SU-DHL-6 (cell line): ENCODE measurements at regions not wholly inside any gene's neighbourhood (a gene's known extent, or its start where the extent isn't known, plus 50 kb on each side); places are given as distances from the start of the nearest gene placed in this dataset.

Experiments
- H2AFZ ChIP-seq: fragments of 200-600 bp; sonication (generic); 2 replicates; pipeline ENCODE4 v1.6.1; 2014; ENCODE audit warnings: low read depth, mild to moderate bottlenecking, moderate library complexity, mixed read lengths, antibody characterized with exemption, low read length; ENCODE audit not compliant: severe bottlenecking
- H3F3A ChIP-seq: fragments of 200-600 bp; shearing (Covaris generic); 2 replicates; pipeline ENCODE4 v1.6.0; 2016; ENCODE audit warnings: antibody characterized with exemption, mild to moderate bottlenecking; ENCODE audit not compliant: insufficient read depth
- H3K27ac ChIP-seq: fragments of 200-600 bp; sonication (generic); 2 replicates; pipeline ENCODE4 v1.5.1; 2016; ENCODE audit warnings: low read depth, mild to moderate bottlenecking, low read length, moderate library complexity, mixed read lengths
- H3K27me3 ChIP-seq: fragments of 200-600 bp; sonication (generic), shearing (Covaris generic); 2 replicates; pipeline ENCODE4 v1.6.0; 2014; ENCODE audit warnings: mild to moderate bottlenecking, low read length
- H3K36me3 ChIP-seq: fragments of 200-600 bp; sonication (generic); 2 replicates; pipeline ENCODE4 v1.6.1; 2014; ENCODE audit warnings: mild to moderate bottlenecking, low read length, mixed read lengths
- H3K4me2 ChIP-seq: fragments of 300-600, 200-600 bp; shearing (Covaris generic), sonication (generic); 2 replicates; pipeline ENCODE4 v1.6.0; 2014; ENCODE audit warnings: low read length, low read depth, mild to moderate bottlenecking; ENCODE audit not compliant: poor library complexity, severe bottlenecking
- H3K4me3 ChIP-seq: fragments of 200-600 bp; sonication (generic); 2 replicates; pipeline ENCODE4 v1.5.1; 2014; ENCODE audit warnings: antibody characterized with exemption, low read length, mild to moderate bottlenecking, mixed read lengths; ENCODE audit not compliant: insufficient read depth, poor library complexity, severe bottlenecking
- H3K79me2 ChIP-seq: fragments of 200-600 bp; sonication (generic); 2 replicates; pipeline ENCODE4 v1.6.1; 2014; ENCODE audit warnings: mild to moderate bottlenecking, low read length, moderate library complexity; ENCODE audit not compliant: insufficient read depth
- H3K9ac ChIP-seq: fragments of 200-600 bp; sonication (generic); 2 replicates; pipeline ENCODE4 v1.7.0; 2014; ENCODE audit warnings: mild to moderate bottlenecking, low read length
- H3K9me2 ChIP-seq: fragments of 200-600 bp; sonication (generic); replicated peaks from 2 replicates; pipeline ENCODE4 v1.6.1; 2014; ENCODE audit warnings: low read length; ENCODE audit not compliant: insufficient read depth
- H3K9me3 ChIP-seq: fragments of 200-600 bp; sonication (generic); 2 replicates; pipeline ENCODE4 v1.6.1; 2014; ENCODE audit warnings: low read length, mixed read lengths; ENCODE audit not compliant: insufficient read depth
- H4K20me1 ChIP-seq: fragments of 200-600 bp; sonication (generic); 2 replicates; pipeline ENCODE4 v1.6.1; 2014; ENCODE audit warnings: low read depth, mild to moderate bottlenecking, antibody characterized with exemption, low read length, moderate library complexity, mixed read lengths
- EZH2phosphoT487 ChIP-seq: fragments of 200-600 bp; sonication (generic), shearing (Covaris generic); conservative IDR thresholded peaks from 2 replicates; pipeline ENCODE4 v1.6.1; 2018; ENCODE audit warnings: mild to moderate bottlenecking, antibody characterized with exemption, low read length, moderate library complexity, mixed read lengths
- TF ChIP-seq, protein P1 (sequence below): fragments of 200-600 bp; sonication (generic); IDR thresholded peaks from one replicate; pipeline ENCODE4 v1.5.1; 2017; ENCODE audit warnings: antibody characterized with exemption, mild to moderate bottlenecking, low read length, moderate library complexity; ENCODE audit not compliant: insufficient read depth, poor library complexity, severe bottlenecking

DNA sequence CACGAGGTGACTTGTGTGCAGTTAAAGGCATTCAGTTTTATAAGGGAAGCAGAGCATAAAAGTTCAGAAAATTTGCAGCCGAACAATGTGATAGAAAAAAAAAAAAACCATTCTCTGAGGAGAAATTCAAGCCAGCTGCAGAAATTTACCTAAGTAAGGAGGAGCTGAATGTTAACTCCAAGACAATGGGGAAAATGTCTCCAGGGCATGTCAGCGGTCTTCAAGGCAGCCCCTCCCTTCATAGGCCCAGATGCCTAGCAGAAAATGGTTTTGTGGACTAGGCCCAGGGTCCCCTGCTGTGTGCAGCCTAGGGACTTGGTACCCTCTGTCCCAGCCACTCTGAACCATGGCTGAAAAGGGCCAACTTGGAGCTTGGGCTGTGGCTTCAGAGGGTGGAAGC is 1764.0 kb downstream of the C4orf33 start:
- Histone ChIP-seq H3K79me2 (no peaks in the 10 kb centered on the region), H3K9ac (no peak overlapping the region), H3K27ac (no peak overlapping the region), H3K9me3 (no peaks in the 10 kb centered on the region), H3K27me3 (no peaks in the 10 kb centered on the region), H3F3A (no peaks in the 10 kb centered on the region), H3K9me2 (no peaks in the 10 kb centered on the region), H3K36me3 (no peaks in the 10 kb centered on the region), H3K4me3 (no peak overlapping the region), H3K4me2 (no peak overlapping the region), H4K20me1 (no peaks in the 10 kb centered on the region), H2AFZ (no peak overlapping the region)
- no peak for TF ChIP-seq EZH2phosphoT487
- TF ChIP-seq, protein P1, sequence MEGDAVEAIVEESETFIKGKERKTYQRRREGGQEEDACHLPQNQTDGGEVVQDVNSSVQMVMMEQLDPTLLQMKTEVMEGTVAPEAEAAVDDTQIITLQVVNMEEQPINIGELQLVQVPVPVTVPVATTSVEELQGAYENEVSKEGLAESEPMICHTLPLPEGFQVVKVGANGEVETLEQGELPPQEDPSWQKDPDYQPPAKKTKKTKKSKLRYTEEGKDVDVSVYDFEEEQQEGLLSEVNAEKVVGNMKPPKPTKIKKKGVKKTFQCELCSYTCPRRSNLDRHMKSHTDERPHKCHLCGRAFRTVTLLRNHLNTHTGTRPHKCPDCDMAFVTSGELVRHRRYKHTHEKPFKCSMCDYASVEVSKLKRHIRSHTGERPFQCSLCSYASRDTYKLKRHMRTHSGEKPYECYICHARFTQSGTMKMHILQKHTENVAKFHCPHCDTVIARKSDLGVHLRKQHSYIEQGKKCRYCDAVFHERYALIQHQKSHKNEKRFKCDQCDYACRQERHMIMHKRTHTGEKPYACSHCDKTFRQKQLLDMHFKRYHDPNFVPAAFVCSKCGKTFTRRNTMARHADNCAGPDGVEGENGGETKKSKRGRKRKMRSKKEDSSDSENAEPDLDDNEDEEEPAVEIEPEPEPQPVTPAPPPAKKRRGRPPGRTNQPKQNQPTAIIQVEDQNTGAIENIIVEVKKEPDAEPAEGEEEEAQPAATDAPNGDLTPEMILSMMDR = no peak

DNA sequence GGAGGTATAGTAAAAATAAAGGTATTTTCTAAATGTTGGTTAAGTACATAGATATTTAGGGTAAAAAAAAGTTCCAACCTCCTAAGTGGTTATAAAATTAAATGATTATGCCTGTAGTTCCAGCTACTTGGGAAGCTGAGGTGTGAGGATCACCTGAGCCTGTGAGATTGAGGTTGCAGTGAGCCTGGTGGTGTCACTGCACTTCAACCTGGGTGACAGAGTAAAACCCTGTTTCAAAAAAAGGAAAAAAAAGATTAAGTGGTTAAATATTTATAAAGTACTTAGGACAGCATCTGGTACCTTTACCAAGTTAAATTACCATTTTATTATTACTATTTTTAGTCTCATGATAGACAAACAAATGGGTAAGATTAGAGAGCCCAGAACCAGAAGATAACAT is 1801.0 kb downstream of the C4orf33 start:
- Histone ChIP-seq H3K9me2 (no peaks in the 10 kb centered on the region), H3K4me2 (no peak overlapping the region), H2AFZ (no peak overlapping the region)

DNA sequence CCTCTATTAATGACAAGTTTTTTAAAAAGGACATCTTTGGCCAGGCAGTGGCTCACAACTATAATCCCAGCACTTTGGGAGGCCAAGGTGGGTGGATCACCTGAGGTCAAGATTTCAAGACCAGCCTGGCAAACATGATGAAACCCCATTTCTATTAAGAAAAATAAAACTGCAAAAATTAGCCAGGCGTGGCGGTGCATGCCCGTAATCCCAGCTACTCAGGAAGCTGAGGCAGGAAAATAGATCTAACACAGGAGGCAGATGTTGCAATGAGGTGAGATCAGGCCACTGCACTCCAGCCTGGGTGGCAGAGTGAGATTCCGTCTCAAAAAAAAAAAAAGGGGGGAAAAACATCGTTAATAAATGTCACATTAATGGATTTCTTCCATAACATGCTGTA is 1805.4 kb downstream of the C4orf33 start:
- H3K27ac ChIP-seq = no peak overlapping the region
- no peaks in the 10 kb centered on the region for H4K20me1 ChIP-seq
- H3K9me3 ChIP-seq = no peaks in the 10 kb centered on the region
- H3K27me3 ChIP-seq = no peaks in the 10 kb centered on the region
- H3F3A ChIP-seq = no peaks in the 10 kb centered on the region
- H3K4me3 ChIP-seq = no peak overlapping the region
- no peak for TF ChIP-seq EZH2phosphoT487
- TF ChIP-seq, protein P1 = no peak
- H3K36me3 ChIP-seq = no peaks in the 10 kb centered on the region
- H3K79me2 ChIP-seq = no peaks in the 10 kb centered on the region
- no peak overlapping the region for H3K4me2 ChIP-seq
- no peak overlapping the region for H3K9ac ChIP-seq
- no peak overlapping the region for H2AFZ ChIP-seq
- H3K9me2 ChIP-seq = no peaks in the 10 kb centered on the region

More for the DNA sequence above, 1801.0 kb downstream of the C4orf33 start:
- H3K27me3 ChIP-seq = no peaks in the 10 kb centered on the region
- no peaks in the 10 kb centered on the region for H3K36me3 ChIP-seq
- H3K27ac ChIP-seq = no peak overlapping the region
- no peaks in the 10 kb centered on the region for H3F3A ChIP-seq
- H3K9me3 ChIP-seq = no peaks in the 10 kb centered on the region
- no peaks in the 10 kb centered on the region for H4K20me1 ChIP-seq
- H3K9ac ChIP-seq = no peak overlapping the region
- H3K4me3 ChIP-seq = no peak overlapping the region
- H3K79me2 ChIP-seq = no peaks in the 10 kb centered on the region
- TF ChIP-seq, protein P1 = no peak
- TF ChIP-seq EZH2phosphoT487 = no peak

DNA sequence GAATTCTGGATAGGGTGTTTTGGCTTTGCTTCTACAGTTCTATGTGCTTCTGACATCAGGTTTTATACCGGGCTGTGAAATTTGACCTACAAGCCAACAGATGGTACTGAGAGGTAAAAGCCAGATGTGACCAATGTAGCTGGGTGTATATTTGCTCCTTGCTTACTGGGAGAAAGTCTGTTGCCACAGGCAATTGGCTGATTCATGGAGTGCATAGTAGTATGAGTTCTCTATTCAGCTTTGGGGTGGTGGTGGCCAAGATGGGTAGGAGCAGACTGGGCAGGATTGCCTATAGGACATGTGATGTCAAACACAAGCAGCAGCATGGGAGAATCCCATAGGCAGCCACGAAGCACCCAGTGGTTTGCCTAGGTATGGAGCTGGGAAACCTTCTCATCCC is 1827.0 kb downstream of the C4orf33 start:
- no peaks in the 10 kb centered on the region for H3F3A ChIP-seq
- no peak overlapping the region for H3K4me2 ChIP-seq
- no peak overlapping the region for H3K9ac ChIP-seq
- no peaks in the 10 kb centered on the region for H3K36me3 ChIP-seq
- H3K4me3 ChIP-seq = no peak overlapping the region
- no peak overlapping the region for H3K27ac ChIP-seq
- no peak overlapping the region for H2AFZ ChIP-seq
- H4K20me1 ChIP-seq = no peaks in the 10 kb centered on the region
- no peaks in the 10 kb centered on the region for H3K27me3 ChIP-seq
- H3K9me3 ChIP-seq = no peaks in the 10 kb centered on the region
- no peak for TF ChIP-seq EZH2phosphoT487
- TF ChIP-seq, protein P1 = no peak
- H3K9me2 ChIP-seq = no peaks in the 10 kb centered on the region
- H3K79me2 ChIP-seq = no peaks in the 10 kb centered on the region
